GM13976 (cell line): ENCODE measurements at regions not wholly inside any gene's neighbourhood (a gene's known extent, or its start where the extent isn't known, plus 50 kb on each side); places are given as distances from the start of the nearest gene placed in this dataset.

Experiments
- DNase-seq: peaks from one replicate; pipeline ENCODE4 v3.0.0; 2012; ENCODE audit warnings: low spot score
- CTCF ChIP-seq: IDR thresholded peaks from 2 replicates; pipeline ENCODE4 v1.5.1; 2012; ENCODE audit warnings: borderline replicate concordance, mild to moderate bottlenecking; ENCODE audit not compliant: insufficient read depth; ENCODE audit errors: extremely low read depth, missing control alignments, control extremely low read depth
- in situ Hi-C: fragments of 300-500 bp; cut with MboI; formaldehyde crosslinking; loops from one replicate; pipeline ENCODE4 v1.12.0; 2022; ENCODE audit warnings: low sequenced_read_pairs, mixed read lengths, inconsistent platforms; ENCODE audit not compliant: unreplicated experiment

- no peak for TF ChIP-seq CTCF
- DNase-seq: no peak
- in situ Hi-C loops: no loop called here
These were observed 81.0 kb upstream of the KLF3 start for GRCh38 chr4:38582889-38583470.

- TF ChIP-seq CTCF: no peak
- in situ Hi-C loops: no loop called here
These were observed 78.1 kb upstream of the KLF3 start for GRCh38 chr4:38585871-38586270.

GRCh38 chr4:38587106-38587505, 76.9 kb upstream of the KLF3 start:
- in situ Hi-C loops: no loop called here
- DNase-seq: no peak

More at GRCh38 chr4:38585871-38586270, 78.1 kb upstream of the KLF3 start:
- DNase-seq: no peak

GRCh38 chr4:38590046-38590445, 74.0 kb upstream of the KLF3 start:
- DNase-seq: no peak
- in situ Hi-C loops: no loop called here
- TF ChIP-seq CTCF: no peak

More at GRCh38 chr4:38587106-38587505, 76.9 kb upstream of the KLF3 start:
- TF ChIP-seq CTCF: no peak

- DNase-seq: no peak
- in situ Hi-C loops: no loop called here
- no peak for TF ChIP-seq CTCF
These were observed 72.2 kb upstream of the KLF3 start for GRCh38 chr4:38591617-38592337.

GRCh38 chr4:38598489-38598888, 65.5 kb upstream of the KLF3 start:
- no peak for TF ChIP-seq CTCF
- in situ Hi-C loops: no loop called here
- DNase-seq: no peak
